PFSK-1 (cell line): ENCODE measurements at regions not wholly inside any gene's neighbourhood (a gene's known extent, or its start where the extent isn't known, plus 50 kb on each side); places are given as distances from the start of the nearest gene placed in this dataset.

Experiments used
- FOXP2 ChIP-seq: optimal IDR thresholded peaks from 2 replicates; pipeline ENCODE3; 2011; ENCODE audit warnings: borderline replicate concordance, control low read depth, inconsistent platforms; ENCODE audit not compliant: insufficient read depth; ENCODE audit errors: extremely low read length, extremely low read depth
- POLR2AphosphoS5 ChIP-seq: IDR thresholded peaks from 2 replicates; pipeline ENCODE4 v1.6.1; 2012; ENCODE audit warnings: low read depth, mild to moderate bottlenecking, control low read depth, low read length, moderate library complexity
- REST ChIP-seq, 2 experiments: IDR thresholded peaks; 2 replicates each; pipeline versions ENCODE4 v1.6.1 to v1.8.0; 2011 to 2012; ENCODE audit warnings: low read depth in 2 of 2, low read length in 2 of 2, control low read depth in 1 of 2, inconsistent platforms in 1 of 2, mild to moderate bottlenecking in 1 of 2, moderate library complexity in 1 of 2; ENCODE audit not compliant: insufficient read depth in 1 of 2
- SIN3A ChIP-seq: IDR thresholded peaks from 2 replicates; pipeline ENCODE4 v1.6.1; 2012; ENCODE audit warnings: mild to moderate bottlenecking, low read length, moderate library complexity, borderline replicate concordance; ENCODE audit not compliant: insufficient read depth
- TAF1 ChIP-seq: IDR thresholded peaks from 2 replicates; pipeline ENCODE4 v1.6.1; 2012; ENCODE audit warnings: low read length, control low read depth, borderline replicate concordance; ENCODE audit not compliant: insufficient read depth

- TF ChIP-seq POLR2AphosphoS5 (no peak), SIN3A (no peak), TAF1 (no peak), REST (IDR thresholded peaks at IDR 0.05; ENCODE audit: insufficient read depth in 1 of 2, low read depth in 2 of 2, low read length in 2 of 2) (no peak), FOXP2 (no peak)
Measured at GRCh38 chr9:107983181-107983603, 493.6 kb upstream of the KLF4 start.

DNA sequence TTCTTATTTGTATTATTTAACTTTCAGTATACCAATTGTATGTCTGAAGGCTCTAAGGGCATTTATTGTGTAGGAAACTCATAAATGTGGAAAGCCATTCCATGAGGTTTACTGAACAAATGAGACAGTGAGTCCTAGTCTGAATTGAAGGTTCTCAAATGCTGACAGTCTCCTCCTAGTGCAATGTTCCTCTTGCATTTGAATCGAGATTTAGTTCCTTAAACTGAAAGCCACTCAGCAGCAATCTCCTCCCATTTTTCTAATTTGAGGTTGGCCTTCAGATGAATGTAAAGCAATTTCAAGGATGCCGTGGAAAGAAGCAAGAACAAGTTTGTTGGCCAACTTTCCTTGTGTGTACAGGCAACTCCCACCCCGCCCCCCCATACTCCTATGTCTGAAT lies 493.2 kb upstream of the KLF4 start:
- TF ChIP-seq TAF1 (no peak), REST (IDR thresholded peaks at IDR 0.05; ENCODE audit: insufficient read depth in 1 of 2, low read depth in 2 of 2, low read length in 2 of 2) (no peak), FOXP2 (no peak), POLR2AphosphoS5 (no peak), SIN3A (no peak)

- TF ChIP-seq SIN3A = no peak
- no peak for TF ChIP-seq TAF1
- no peak for TF ChIP-seq FOXP2
- no peak for TF ChIP-seq REST (IDR thresholded peaks at IDR 0.05; ENCODE audit: insufficient read depth in 1 of 2, low read depth in 2 of 2, low read length in 2 of 2)
- no peak for TF ChIP-seq POLR2AphosphoS5
Measured at GRCh38 chr9:107982001-107982400, 492.4 kb upstream of the KLF4 start.

DNA sequence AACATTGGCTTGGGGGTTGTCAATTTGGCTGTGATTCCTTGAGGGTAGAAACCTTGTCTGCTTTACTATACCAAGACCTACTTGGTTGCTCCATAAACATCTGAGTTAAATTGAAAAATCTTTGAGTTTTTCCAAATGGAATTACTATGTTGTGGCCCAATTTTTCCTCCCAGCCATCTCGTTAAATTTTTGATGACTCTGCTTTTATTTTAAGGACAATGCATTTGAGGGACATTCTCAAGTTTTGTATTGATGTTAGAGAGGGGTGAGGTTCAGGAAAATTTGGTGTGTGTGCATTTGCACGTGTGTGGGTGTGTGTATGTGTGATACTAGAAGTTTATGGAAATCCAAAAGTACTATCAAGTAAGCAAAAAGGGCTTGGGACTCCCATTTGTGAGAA lies 491.4 kb upstream of the KLF4 start:
- no peak for TF ChIP-seq POLR2AphosphoS5
- no peak for TF ChIP-seq FOXP2
- TF ChIP-seq REST (IDR thresholded peaks at IDR 0.05; ENCODE audit: insufficient read depth in 1 of 2, low read depth in 2 of 2, low read length in 2 of 2) = no peak
- no peak for TF ChIP-seq SIN3A

DNA sequence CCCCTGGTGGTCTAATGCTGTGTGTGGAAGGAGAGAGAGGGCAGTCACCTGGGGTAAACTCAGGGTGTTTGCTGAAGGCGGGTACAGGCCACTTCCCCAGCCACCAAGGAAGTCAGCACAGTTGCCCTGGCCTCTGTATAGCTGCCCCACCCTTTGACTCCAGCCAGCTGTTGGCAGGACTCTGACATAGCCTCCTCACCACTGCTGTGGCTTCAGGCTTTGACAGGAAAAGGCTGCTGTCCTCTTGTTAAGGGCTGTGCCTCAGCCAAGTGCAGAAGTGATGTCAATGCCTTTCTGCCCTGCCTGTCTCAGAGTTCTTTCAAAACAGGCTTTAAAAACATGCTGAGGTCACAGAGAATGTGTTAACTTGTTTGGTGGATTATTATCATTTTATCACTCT lies 487.2 kb upstream of the KLF4 start:
- no peak for TF ChIP-seq TAF1

- TF ChIP-seq FOXP2 (no peak), REST (IDR thresholded peaks at IDR 0.05; ENCODE audit: insufficient read depth in 1 of 2, low read depth in 2 of 2, low read length in 2 of 2) (no peak), SIN3A (no peak), TAF1 (no peak), POLR2AphosphoS5 (no peak)
Measured at GRCh38 chr9:107975426-107976010, 485.9 kb upstream of the KLF4 start.
